WTC11 (cell line): ENCODE measurements at regions not wholly inside any gene's neighbourhood (a gene's known extent, or its start where the extent isn't known, plus 50 kb on each side); places are given as distances from the start of the nearest gene placed in this dataset.

Experiments used
- ATAC-seq: fragments of 200-7000 bp; cut with Tn5 transposase; 2 replicates; pipeline ENCODE4 v1.10.0; 2021; ENCODE audit warnings: mild to moderate bottlenecking, moderate library complexity
- CTCF ChIA-PET: fragments of 300-600 bp; sonication (Branson Sonifier 250); formaldehyde crosslinking; loops from one replicate; lab custom pipeline; 2021; ENCODE audit warnings: antibody characterized with exemption; lab: Charles Lee
- POLR2A ChIA-PET: fragments of 350-600 bp; sonication (Branson Sonifier 250); formaldehyde crosslinking; loops from one replicate; lab custom pipeline; 2021; ENCODE audit warnings: antibody characterized with exemption; lab: Charles Lee
- DNase-seq: peaks from one replicate; pipeline ENCODE4 v3.0.0; 2021; ENCODE audit warnings: low spot score
- H3K27ac Mint-ChIP-seq: 2 replicates; pipeline ENCODE4 v1.8.0; 2021; ENCODE audit warnings: mixed read lengths
- H3K27me3 Mint-ChIP-seq: 2 replicates; pipeline ENCODE4 v1.8.0; 2021; ENCODE audit warnings: low read depth, mild to moderate bottlenecking, moderate library complexity, mixed read lengths
- H3K36me3 Mint-ChIP-seq: 2 replicates; pipeline ENCODE4 v1.8.0; 2021; ENCODE audit warnings: mixed read lengths
- H3K4me1 Mint-ChIP-seq: 2 replicates; pipeline ENCODE4 v1.8.0; 2022; ENCODE audit warnings: mixed read lengths
- H3K4me3 Mint-ChIP-seq: 2 replicates; pipeline ENCODE4 v1.8.0; 2021; ENCODE audit warnings: mild to moderate bottlenecking, moderate library complexity, mixed read lengths
- H3K9me3 Mint-ChIP-seq: 2 replicates; pipeline ENCODE4 v1.8.0; 2021; ENCODE audit warnings: mixed read lengths
- ARID4B ChIP-seq: sonication (generic); formaldehyde crosslinking; IDR thresholded peaks from 2 replicates; pipeline ENCODE4 v1.8.0; 2023; ENCODE audit warnings: missing genetic modification reagents, mild to moderate bottlenecking, borderline replicate concordance
- ATF1 ChIP-seq: sonication (generic); formaldehyde crosslinking; IDR thresholded peaks from 2 replicates; pipeline ENCODE4 v1.8.1; 2023; ENCODE audit warnings: mild to moderate bottlenecking, moderate library complexity, missing genetic modification reagents
- CTCF ChIP-seq: fragments of 200-600 bp; IDR thresholded peaks from 2 replicates; pipeline ENCODE4 v1.8.0; 2022; ENCODE audit warnings: antibody characterized with exemption
- E2F1 ChIP-seq: sonication (generic); formaldehyde crosslinking; IDR thresholded peaks from 2 replicates; pipeline ENCODE4 v1.8.0; 2022; ENCODE audit warnings: mild to moderate bottlenecking, missing genetic modification reagents
- E2F4 ChIP-seq: sonication (generic); formaldehyde crosslinking; IDR thresholded peaks from 2 replicates; pipeline ENCODE4 v1.8.1; 2022; ENCODE audit warnings: low read depth, mild to moderate bottlenecking, moderate library complexity, missing genetic modification reagents, borderline replicate concordance
- ELF4 ChIP-seq: sonication (generic); formaldehyde crosslinking; IDR thresholded peaks from 2 replicates; pipeline ENCODE4 v1.8.1; 2022; ENCODE audit warnings: low read depth, mild to moderate bottlenecking, moderate library complexity, missing genetic modification reagents
- FOXK1 ChIP-seq: sonication (generic); formaldehyde crosslinking; IDR thresholded peaks from 2 replicates; pipeline ENCODE4 v1.8.0; 2022; ENCODE audit warnings: mild to moderate bottlenecking, moderate library complexity, missing genetic modification reagents
- HMGA2 ChIP-seq: fragments of 250-450 bp; sonication (Bioruptor Pico); IDR thresholded peaks from 2 replicates; pipeline ENCODE4 v1.4.0; 2021; ENCODE audit warnings: mild to moderate bottlenecking, moderate library complexity
- IRF1 ChIP-seq: sonication (generic); formaldehyde crosslinking; IDR thresholded peaks from 2 replicates; pipeline ENCODE4 v1.8.0; 2023; ENCODE audit warnings: missing genetic modification reagents
- MYBL2 ChIP-seq: sonication (generic); formaldehyde crosslinking; IDR thresholded peaks from 2 replicates; pipeline ENCODE4 v1.8.1; 2023; ENCODE audit warnings: mild to moderate bottlenecking, moderate library complexity, missing genetic modification reagents
- NFE2L1 ChIP-seq: sonication (generic); formaldehyde crosslinking; IDR thresholded peaks from 2 replicates; pipeline ENCODE4 v1.8.1; 2023; ENCODE audit warnings: missing genetic modification reagents
- NFYB ChIP-seq: sonication (generic); formaldehyde crosslinking; conservative IDR thresholded peaks from 2 replicates; pipeline ENCODE4 v1.8.0; 2022; ENCODE audit warnings: low read depth, missing genetic modification reagents
- NR1H2 ChIP-seq: sonication (generic); formaldehyde crosslinking; IDR thresholded peaks from 2 replicates; pipeline ENCODE4 v1.9.0; 2021; ENCODE audit warnings: mild to moderate bottlenecking, moderate library complexity, missing genetic modification reagents
- OVOL2 ChIP-seq: fragments of 250-450 bp; sonication (Bioruptor Pico); IDR thresholded peaks from 2 replicates; pipeline ENCODE4 v1.9.0; 2021; ENCODE audit warnings: mild to moderate bottlenecking, borderline replicate concordance
- SMAD3 ChIP-seq: sonication (generic); formaldehyde crosslinking; IDR thresholded peaks from 2 replicates; pipeline ENCODE4 v1.8.0; 2022; ENCODE audit warnings: missing genetic modification reagents, mild to moderate bottlenecking, borderline replicate concordance
- TEAD1 ChIP-seq: sonication (generic); formaldehyde crosslinking; IDR thresholded peaks from 2 replicates; pipeline ENCODE4 v1.8.0; 2022; ENCODE audit warnings: mild to moderate bottlenecking, missing genetic modification reagents
- TP53 ChIP-seq: sonication (generic); formaldehyde crosslinking; IDR thresholded peaks from 2 replicates; pipeline ENCODE4 v1.8.1; 2023; ENCODE audit warnings: mild to moderate bottlenecking, missing genetic modification reagents
- ZNF121 ChIP-seq: sonication (generic); formaldehyde crosslinking; IDR thresholded peaks from 2 replicates; pipeline ENCODE4 v1.8.0; 2023; ENCODE audit warnings: missing genetic modification reagents
- ZNF232 ChIP-seq: sonication (generic); formaldehyde crosslinking; IDR thresholded peaks from 2 replicates; pipeline ENCODE4 v1.8.0; 2022; ENCODE audit warnings: mild to moderate bottlenecking, missing genetic modification reagents

- ATAC-seq, result no peak
These were observed 129.0 kb upstream of the NFIB start for GRCh38 chr9:14442956-14443355.

GRCh38 chr9:14441976-14442651 is 128.2 kb upstream of the NFIB start:
- DNase-seq (peak; percentile 65), ATAC-seq (peak; percentile 99)
- no peak overlapping the region for H3K4me3 Mint-ChIP-seq
- H3K4me1 Mint-ChIP-seq, result peaks cover 10% of the 10 kb centered on the region
- ChIA-PET CTCF (interaction anchor here (0.5 to 3.2 kb wide), 35 partner anchors 8 to 1408 kb away, joined by 3 to 25 read pairs (median 4); partner anchors contain the start of gene CER1), POLR2A (interaction anchor here (0.6 kb wide), 1 partner anchor 19 kb away, joined by 5 read pairs; no protein-coding TSS in a partner anchor)
- no peaks in the 10 kb centered on the region for H3K36me3 Mint-ChIP-seq
- H3K27me3 Mint-ChIP-seq, result no peaks in the 10 kb centered on the region
- no peak overlapping the region for H3K27ac Mint-ChIP-seq
- TF ChIP-seq CTCF (peak; percentile 40), E2F1 (CRISPR knock-in tag) (no peak)
- H3K9me3 Mint-ChIP-seq, result no peaks in the 10 kb centered on the region

More at GRCh38 chr9:14442956-14443355, 129.0 kb upstream of the NFIB start:
- TF ChIP-seq TEAD1 (CRISPR knock-in tag) (no peak), ZNF121 (CRISPR knock-in tag) (no peak), E2F4 (CRISPR knock-in tag) (no peak)
- Mint-ChIP-seq H3K4me1 (peaks cover 2% of the 10 kb centered on the region), H3K27me3 (no peaks in the 10 kb centered on the region), H3K27ac (no peak overlapping the region), H3K4me3 (no peak overlapping the region), H3K36me3 (no peaks in the 10 kb centered on the region), H3K9me3 (no peaks in the 10 kb centered on the region)
- no peak for DNase-seq
- ChIA-PET POLR2A (no interaction called here), CTCF (interaction anchor here (0.5 to 3.2 kb wide), 36 partner anchors 8 to 1409 kb away, joined by 3 to 25 read pairs (median 4); partner anchors contain the start of gene CER1)

GRCh38 chr9:14441115-14441514 is 127.2 kb upstream of the NFIB start:
- Mint-ChIP-seq H3K9me3 (no peaks in the 10 kb centered on the region), H3K36me3 (no peaks in the 10 kb centered on the region), H3K27me3 (no peaks in the 10 kb centered on the region), H3K27ac (no peak overlapping the region), H3K4me3 (no peak overlapping the region), H3K4me1 (peaks cover 10% of the 10 kb centered on the region)
- DNase-seq, result no peak
- CTCF ChIA-PET, result interaction anchor here (0.7 to 1.6 kb wide), 2 partner anchors 23 to 1763 kb away, joined by 3 to 7 read pairs; no protein-coding TSS in a partner anchor
- POLR2A ChIA-PET, result interaction anchor here (0.6 kb wide), 1 partner anchor 322 kb away, joined by 3 read pairs; no protein-coding TSS in a partner anchor
- TF ChIP-seq IRF1 (CRISPR knock-in tag) (no peak), TP53 (CRISPR knock-in tag) (no peak)
- no peak for ATAC-seq

- TF ChIP-seq FOXK1 (CRISPR knock-in tag), result no peak
- TF ChIP-seq NR1H2, result no peak
- no peak for TF ChIP-seq ZNF232
- TF ChIP-seq ARID4B (CRISPR knock-in tag), result no peak
- TF ChIP-seq ATF1 (CRISPR knock-in tag), result no peak
- no peak for TF ChIP-seq MYBL2 (CRISPR knock-in tag)
- TF ChIP-seq OVOL2 (CRISPR knock-in tag), result no peak
- TF ChIP-seq SMAD3 (CRISPR knock-in tag), result no peak
- TF ChIP-seq ZNF121 (CRISPR knock-in tag), result no peak
- no peak for TF ChIP-seq NFYB (CRISPR knock-in tag)
- no peak for TF ChIP-seq ELF4 (CRISPR knock-in tag)
- TF ChIP-seq NFE2L1 (CRISPR knock-in tag), result no peak
- TF ChIP-seq HMGA2 (CRISPR knock-in tag), result no peak
- Mint-ChIP-seq H3K9me3 (no peaks in the 10 kb centered on the region), H3K36me3 (no peaks in the 10 kb centered on the region), H3K4me1 (peaks cover 10% of the 10 kb centered on the region), H3K27me3 (no peaks in the 10 kb centered on the region), H3K4me3 (no peak overlapping the region), H3K27ac (no peak overlapping the region)
- ATAC-seq (no peak), DNase-seq (no peak)
- ChIA-PET CTCF (interaction anchor here (0.7 to 2.1 kb wide), 4 partner anchors 11 to 328 kb away, joined by 3 to 7 read pairs (median 5); no protein-coding TSS in a partner anchor), POLR2A (interaction anchor here (0.6 kb wide), 2 partner anchors 14 to 121 kb away, joined by 3 to 4 read pairs; no protein-coding TSS in a partner anchor)
These were observed 126.1 kb upstream of the NFIB start for GRCh38 chr9:14440062-14440461.
